OCI-LY7 (cell line): ENCODE measurements at regions not wholly inside any gene's neighbourhood (a gene's known extent, or its start where the extent isn't known, plus 50 kb on each side); places are given as distances from the start of the nearest gene placed in this dataset.

Experiments used
- BruUV-seq: library from RNA; stranded (reverse); fragments of 400-500 nt; replicated peaks from 2 replicates; lab custom pipeline; 2021; lab: Mats Ljungman, UMichigan
- CTCF ChIA-PET: fragments of 300-600 bp; sonication (Branson Sonifier 250); formaldehyde crosslinking; loops from one replicate; lab custom pipeline; 2022; ENCODE audit warnings: antibody characterized with exemption; ENCODE audit not compliant: unreplicated experiment; lab: Charles Lee
- POLR2A ChIA-PET: fragments of 300-600 bp; sonication (Branson Sonifier 250); formaldehyde crosslinking; loops from one replicate; lab custom pipeline; 2022; ENCODE audit warnings: antibody characterized with exemption; lab: Charles Lee
- DNase-seq: peaks from one replicate; pipeline ENCODE4 v3.0.0-alpha.2; 2015; ENCODE audit warnings: low spot score
- H2AFZ ChIP-seq: fragments of 200-600 bp; sonication (generic), shearing (Covaris generic); 2 replicates; pipeline ENCODE4 v1.6.1; 2014; ENCODE audit warnings: mild to moderate bottlenecking, antibody characterized with exemption, low read length, moderate library complexity
- H3K27ac ChIP-seq: fragments of 200-600 bp; sonication (generic); 2 replicates; pipeline ENCODE4 v1.5.1; 2014; ENCODE audit warnings: mixed run types, low read depth, mild to moderate bottlenecking, moderate library complexity, low read length, inconsistent platforms; ENCODE audit not compliant: poor library complexity, severe bottlenecking
- H3K36me3 ChIP-seq: fragments of 200-600 bp; sonication (generic); 2 replicates; pipeline ENCODE4 v1.6.1; 2014; ENCODE audit warnings: mild to moderate bottlenecking, antibody characterized with exemption, low read length, moderate library complexity, mixed read lengths; ENCODE audit not compliant: insufficient read depth
- H3K4me1 ChIP-seq: fragments of 200-600 bp; sonication (generic); 2 replicates; pipeline ENCODE4 v1.5.1; 2014; ENCODE audit warnings: mild to moderate bottlenecking, low read length; ENCODE audit not compliant: insufficient read depth, poor library complexity, severe bottlenecking
- H3K4me2 ChIP-seq: fragments of 200-600 bp; sonication (generic); 2 replicates; pipeline ENCODE4 v1.6.1; 2014; ENCODE audit warnings: mild to moderate bottlenecking, low read length
- H3K4me3 ChIP-seq: fragments of 200-600 bp; sonication (generic); 2 replicates; pipeline ENCODE4 v1.5.1; 2014; ENCODE audit warnings: mild to moderate bottlenecking, low read depth, low read length; ENCODE audit not compliant: poor library complexity, severe bottlenecking
- H3K79me2 ChIP-seq: fragments of 200-600 bp; sonication (generic); 2 replicates; pipeline ENCODE4 v1.6.1; 2016; ENCODE audit warnings: low read depth, mild to moderate bottlenecking, low read length, moderate library complexity, mixed read lengths; ENCODE audit not compliant: insufficient read depth
- H3K9me2 ChIP-seq: fragments of 200-600 bp; sonication (generic); 2 replicates; pipeline ENCODE4 v1.6.1; 2016; ENCODE audit warnings: mild to moderate bottlenecking, low read length, mixed read lengths; ENCODE audit not compliant: insufficient read depth
- H3K9me3 ChIP-seq: fragments of 200-600 bp; sonication (generic); 2 replicates; pipeline ENCODE4 v1.6.1; 2014; ENCODE audit warnings: mild to moderate bottlenecking, mixed run types, low read length, mixed read lengths
- H4K20me1 ChIP-seq: fragments of 200-600 bp; sonication (generic); 2 replicates; pipeline ENCODE4 v1.6.1; 2014; ENCODE audit warnings: mild to moderate bottlenecking, antibody characterized with exemption, low read length, moderate library complexity, mixed read lengths; ENCODE audit not compliant: insufficient read depth
- EZH2phosphoT487 ChIP-seq: fragments of 200-600 bp; sonication (generic); IDR thresholded peaks from 2 replicates; pipeline ENCODE4 v1.6.1; 2018; ENCODE audit warnings: low read depth, borderline replicate concordance, mild to moderate bottlenecking, mixed run types, antibody characterized with exemption, low read length, moderate library complexity, mixed read lengths
- intact Hi-C: fragments of 100-400 bp; cut with micrococcal nuclease; formaldehyde crosslinking; loops from one replicate; pipeline ENCODE4 v1.10.0; 2022; ENCODE audit not compliant: unreplicated experiment
- TF ChIP-seq, protein P1 (sequence below): fragments of 200-600 bp; sonication (generic); conservative IDR thresholded peaks from 2 replicates; pipeline ENCODE4 v1.5.1; 2014; ENCODE audit warnings: mild to moderate bottlenecking, antibody characterized with exemption, low read length, moderate library complexity, mixed read lengths

- no peak for DNase-seq
- Histone ChIP-seq H3K79me2 (no peaks in the 10 kb centered on the region), H2AFZ (no peak overlapping the region), H3K4me2 (no peak overlapping the region), H3K9me3 (no peaks in the 10 kb centered on the region), H3K9me2 (no peaks in the 10 kb centered on the region), H3K36me3 (no peaks in the 10 kb centered on the region), H3K4me1 (no peaks in the 10 kb centered on the region), H4K20me1 (no peaks in the 10 kb centered on the region), H3K4me3 (no peak overlapping the region), H3K27ac (no peak overlapping the region)
- TF ChIP-seq EZH2phosphoT487: no peak
- TF ChIP-seq, protein P1, sequence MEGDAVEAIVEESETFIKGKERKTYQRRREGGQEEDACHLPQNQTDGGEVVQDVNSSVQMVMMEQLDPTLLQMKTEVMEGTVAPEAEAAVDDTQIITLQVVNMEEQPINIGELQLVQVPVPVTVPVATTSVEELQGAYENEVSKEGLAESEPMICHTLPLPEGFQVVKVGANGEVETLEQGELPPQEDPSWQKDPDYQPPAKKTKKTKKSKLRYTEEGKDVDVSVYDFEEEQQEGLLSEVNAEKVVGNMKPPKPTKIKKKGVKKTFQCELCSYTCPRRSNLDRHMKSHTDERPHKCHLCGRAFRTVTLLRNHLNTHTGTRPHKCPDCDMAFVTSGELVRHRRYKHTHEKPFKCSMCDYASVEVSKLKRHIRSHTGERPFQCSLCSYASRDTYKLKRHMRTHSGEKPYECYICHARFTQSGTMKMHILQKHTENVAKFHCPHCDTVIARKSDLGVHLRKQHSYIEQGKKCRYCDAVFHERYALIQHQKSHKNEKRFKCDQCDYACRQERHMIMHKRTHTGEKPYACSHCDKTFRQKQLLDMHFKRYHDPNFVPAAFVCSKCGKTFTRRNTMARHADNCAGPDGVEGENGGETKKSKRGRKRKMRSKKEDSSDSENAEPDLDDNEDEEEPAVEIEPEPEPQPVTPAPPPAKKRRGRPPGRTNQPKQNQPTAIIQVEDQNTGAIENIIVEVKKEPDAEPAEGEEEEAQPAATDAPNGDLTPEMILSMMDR: no peak
- CTCF ChIA-PET: no interaction called here
- intact Hi-C loops: no loop called here
- POLR2A ChIA-PET: no interaction called here
- BruUV-seq: no TSS peak
These were observed 90.3 kb upstream of the TEX13D start for GRCh38 chrX:124242131-124242530.

GRCh38 chrX:124249345-124249744 is 83.1 kb upstream of the TEX13D start:
- POLR2A ChIA-PET: no interaction called here
- BruUV-seq: no TSS peak
- H3K36me3 ChIP-seq: no peaks in the 10 kb centered on the region
- no peak overlapping the region for H3K4me3 ChIP-seq
- intact Hi-C loops: no loop called here
- no peak for DNase-seq
- no peaks in the 10 kb centered on the region for H3K9me3 ChIP-seq
- no peaks in the 10 kb centered on the region for H3K9me2 ChIP-seq
- CTCF ChIA-PET: no interaction called here
- no peak overlapping the region for H3K4me2 ChIP-seq
- no peak overlapping the region for H2AFZ ChIP-seq
- H3K4me1 ChIP-seq: no peaks in the 10 kb centered on the region
- TF ChIP-seq EZH2phosphoT487: no peak
- TF ChIP-seq, protein P1: no peak
- no peaks in the 10 kb centered on the region for H3K79me2 ChIP-seq
- no peaks in the 10 kb centered on the region for H4K20me1 ChIP-seq
- H3K27ac ChIP-seq: no peak overlapping the region

DNA sequence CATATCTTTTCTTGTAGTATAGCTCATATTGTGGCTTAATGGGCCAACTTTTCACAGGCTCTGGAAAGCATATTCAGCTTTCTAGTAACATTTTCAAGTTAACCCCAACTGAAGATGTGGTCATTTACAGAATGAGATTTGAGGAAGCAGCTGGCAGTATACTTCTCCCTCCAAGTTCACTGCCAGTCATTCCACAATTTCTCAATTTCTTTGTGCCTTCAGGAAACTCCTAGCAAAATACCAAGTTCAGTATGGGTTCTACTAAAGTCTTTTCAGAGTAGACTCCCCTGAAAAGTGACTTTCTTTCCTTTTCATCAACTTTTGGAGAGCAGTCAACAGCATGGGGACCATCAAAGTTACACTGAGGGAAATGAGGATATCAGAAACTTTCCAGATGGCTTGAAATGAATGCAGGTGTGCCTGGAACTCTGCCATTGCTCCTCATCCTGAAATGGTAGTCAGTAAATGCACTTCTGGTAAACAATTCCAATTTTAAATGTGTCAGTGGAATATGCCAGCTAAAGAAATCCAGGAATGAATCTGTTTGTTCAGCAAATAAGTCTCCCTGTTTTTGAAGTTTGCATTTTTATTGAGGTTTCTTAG is 81.5 kb upstream of the TEX13D start:
- Histone ChIP-seq H2AFZ (no peak overlapping the region), H3K4me3 (no peak overlapping the region), H4K20me1 (no peaks in the 10 kb centered on the region), H3K9me3 (no peaks in the 10 kb centered on the region), H3K4me1 (no peaks in the 10 kb centered on the region), H3K9me2 (no peaks in the 10 kb centered on the region), H3K36me3 (no peaks in the 10 kb centered on the region), H3K4me2 (no peak overlapping the region), H3K79me2 (no peaks in the 10 kb centered on the region), H3K27ac (no peak overlapping the region)
- intact Hi-C loops: no loop called here
- TF ChIP-seq, protein P1: no peak
- POLR2A ChIA-PET: no interaction called here
- CTCF ChIA-PET: no interaction called here
- DNase-seq: no peak
- BruUV-seq: no TSS peak
